GM13976 (cell line): ENCODE measurements at regions not wholly inside any gene's neighbourhood (a gene's known extent, or its start where the extent isn't known, plus 50 kb on each side); places are given as distances from the start of the nearest gene placed in this dataset.

Source experiments
- DNase-seq: peaks from one replicate; pipeline ENCODE4 v3.0.0; 2012; ENCODE audit warnings: low spot score
- in situ Hi-C: fragments of 300-500 bp; cut with MboI; formaldehyde crosslinking; loops from one replicate; pipeline ENCODE4 v1.12.0; 2022; ENCODE audit warnings: low sequenced_read_pairs, mixed read lengths, inconsistent platforms; ENCODE audit not compliant: unreplicated experiment
- TF ChIP-seq, protein P1 (sequence below): IDR thresholded peaks from 2 replicates; pipeline ENCODE4 v1.5.1; 2012; ENCODE audit warnings: borderline replicate concordance, mild to moderate bottlenecking; ENCODE audit not compliant: insufficient read depth; ENCODE audit errors: extremely low read depth, missing control alignments, control extremely low read depth

DNA sequence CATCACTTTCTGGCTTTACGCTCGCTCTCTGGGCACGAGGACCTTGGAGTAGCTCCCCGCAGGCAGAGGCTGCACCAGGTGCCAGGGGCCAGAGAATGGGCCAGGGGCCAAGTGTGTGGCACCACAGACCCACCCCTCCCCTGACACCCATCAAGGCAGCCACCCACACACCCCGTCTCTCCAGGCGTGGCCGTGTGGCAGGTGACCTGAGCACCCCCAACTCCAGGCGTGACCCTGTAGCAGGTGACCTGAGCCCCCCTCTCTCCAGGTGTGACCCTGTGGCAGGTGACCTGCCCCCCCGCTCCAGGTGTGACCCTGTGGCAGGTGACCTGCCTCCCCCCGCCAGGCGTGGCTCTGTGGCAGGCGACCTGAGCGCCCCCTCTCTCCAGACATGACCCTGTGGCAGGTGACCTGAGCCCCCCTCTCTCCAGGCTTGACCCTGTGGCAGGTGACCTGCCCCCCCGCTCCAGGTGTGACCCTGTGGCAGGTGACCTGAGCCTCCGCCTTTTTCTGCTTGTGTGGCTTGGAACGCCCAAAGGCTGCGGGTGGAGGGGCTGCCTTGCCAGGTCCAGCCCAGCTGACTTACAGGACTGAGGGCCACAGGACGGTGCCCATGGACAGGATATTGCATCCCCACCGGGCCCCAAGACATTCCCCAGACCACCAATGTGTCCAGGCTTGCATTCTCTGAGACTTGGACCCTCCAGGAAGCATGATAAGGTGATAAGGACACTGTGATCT, 667.2 kb downstream of the BRD1 start:
- TF ChIP-seq, protein P1, sequence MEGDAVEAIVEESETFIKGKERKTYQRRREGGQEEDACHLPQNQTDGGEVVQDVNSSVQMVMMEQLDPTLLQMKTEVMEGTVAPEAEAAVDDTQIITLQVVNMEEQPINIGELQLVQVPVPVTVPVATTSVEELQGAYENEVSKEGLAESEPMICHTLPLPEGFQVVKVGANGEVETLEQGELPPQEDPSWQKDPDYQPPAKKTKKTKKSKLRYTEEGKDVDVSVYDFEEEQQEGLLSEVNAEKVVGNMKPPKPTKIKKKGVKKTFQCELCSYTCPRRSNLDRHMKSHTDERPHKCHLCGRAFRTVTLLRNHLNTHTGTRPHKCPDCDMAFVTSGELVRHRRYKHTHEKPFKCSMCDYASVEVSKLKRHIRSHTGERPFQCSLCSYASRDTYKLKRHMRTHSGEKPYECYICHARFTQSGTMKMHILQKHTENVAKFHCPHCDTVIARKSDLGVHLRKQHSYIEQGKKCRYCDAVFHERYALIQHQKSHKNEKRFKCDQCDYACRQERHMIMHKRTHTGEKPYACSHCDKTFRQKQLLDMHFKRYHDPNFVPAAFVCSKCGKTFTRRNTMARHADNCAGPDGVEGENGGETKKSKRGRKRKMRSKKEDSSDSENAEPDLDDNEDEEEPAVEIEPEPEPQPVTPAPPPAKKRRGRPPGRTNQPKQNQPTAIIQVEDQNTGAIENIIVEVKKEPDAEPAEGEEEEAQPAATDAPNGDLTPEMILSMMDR = no peak
- in situ Hi-C loops = no loop called here
- DNase-seq = no peak

DNA sequence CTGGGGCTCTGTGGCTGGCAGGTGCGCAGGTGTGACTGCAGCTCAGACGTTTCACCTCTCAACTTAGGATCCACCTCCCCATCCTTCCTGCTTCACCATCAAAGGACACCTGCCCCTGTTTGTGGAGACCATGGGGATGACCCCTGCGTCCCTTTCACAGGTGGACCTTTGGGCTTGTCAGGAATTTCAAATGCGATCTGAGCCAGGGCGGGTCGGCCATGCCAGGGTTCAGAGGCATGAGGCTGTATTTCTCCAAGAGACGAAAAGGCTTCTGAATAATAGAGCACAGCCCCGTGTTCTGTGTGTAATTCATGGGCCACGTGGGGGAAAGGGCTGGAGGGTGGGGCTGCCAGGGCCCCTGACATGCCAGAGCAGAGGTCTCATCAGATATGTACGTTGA, 668.0 kb downstream of the BRD1 start:
- DNase-seq = no peak
- in situ Hi-C loops = no loop called here
- TF ChIP-seq, protein P1 = no peak

DNA sequence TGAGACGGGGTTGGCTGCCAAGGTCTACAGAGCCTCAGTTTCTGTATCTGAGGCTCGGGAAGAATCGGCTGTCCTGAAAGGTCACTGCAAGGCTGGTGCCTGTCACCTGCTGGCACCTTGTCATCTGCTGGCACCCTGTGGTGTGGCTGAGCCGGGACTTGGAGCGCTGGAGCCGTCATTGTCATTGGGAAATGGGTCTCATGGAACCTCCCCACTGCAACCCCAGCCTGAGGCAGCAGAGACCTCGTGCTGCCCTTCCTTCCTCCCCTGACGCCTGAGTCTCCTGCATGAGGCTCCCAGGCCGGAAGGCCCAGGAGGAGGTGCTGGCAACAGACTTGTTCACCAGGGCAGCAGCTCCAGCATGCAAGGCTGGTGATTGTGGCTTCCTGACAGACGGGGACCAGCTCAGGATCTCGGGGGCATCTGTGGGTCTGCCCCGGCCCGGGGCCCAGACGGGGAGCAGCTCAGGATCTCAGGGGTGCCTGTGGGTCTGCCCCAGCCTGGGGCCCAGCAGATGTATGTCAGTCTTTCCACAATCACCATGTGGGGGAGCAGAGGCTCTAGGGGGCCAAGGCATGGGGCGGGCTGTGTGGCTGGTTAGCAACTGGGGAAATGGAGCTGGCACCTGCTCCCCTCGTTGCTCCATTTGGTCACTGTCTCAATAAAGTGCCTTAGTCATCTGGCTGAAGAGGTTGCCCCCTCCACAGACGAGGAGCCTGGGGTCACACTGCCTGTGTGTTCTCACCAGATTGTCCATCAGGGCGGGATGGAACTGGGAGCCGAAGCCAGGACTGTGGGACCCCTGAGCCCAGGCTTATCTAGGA, 668.7 kb downstream of the BRD1 start:
- TF ChIP-seq, protein P1 = no peak
- DNase-seq = peak; percentile 18
- in situ Hi-C loops = no loop called here

DNA sequence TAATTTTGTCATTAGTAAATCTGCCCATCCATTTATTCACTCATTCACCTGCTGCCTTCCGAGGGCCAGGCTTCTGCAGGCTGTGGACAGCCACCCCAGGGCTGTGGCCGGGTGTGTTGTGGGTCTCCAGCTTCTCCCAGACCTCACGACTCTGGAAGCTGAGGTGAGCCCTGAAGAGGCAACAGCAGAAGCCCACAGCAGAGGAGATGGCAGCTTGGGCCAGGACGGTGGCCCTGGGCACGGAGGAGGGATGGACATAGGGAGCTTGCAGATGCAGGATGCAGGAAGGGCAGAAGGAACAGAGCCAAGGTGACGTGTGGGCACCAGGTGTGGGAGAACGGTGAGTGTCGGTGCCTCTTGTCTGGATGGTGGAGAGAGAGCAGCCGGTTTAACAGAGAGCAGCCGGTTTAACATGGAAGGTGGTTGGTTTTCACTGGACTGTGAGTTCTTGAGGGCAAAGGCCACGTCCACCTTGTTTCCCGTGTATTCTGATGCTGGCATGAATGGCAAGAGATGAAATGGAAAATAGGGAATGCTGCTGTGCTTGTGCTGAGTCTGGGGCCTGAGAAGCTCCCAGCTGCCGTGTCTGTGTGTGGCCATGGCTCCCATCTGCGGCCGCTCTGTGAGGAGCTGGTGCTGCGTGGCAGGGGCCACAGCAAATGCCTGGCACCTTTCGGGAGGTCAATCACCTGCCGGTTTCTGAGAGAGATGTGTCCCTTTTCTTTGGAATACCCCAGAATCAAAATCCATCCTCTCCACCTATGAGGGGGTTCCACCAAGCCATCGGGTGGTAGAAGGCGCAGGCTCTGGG, 669.9 kb downstream of the BRD1 start:
- no peak for DNase-seq
- in situ Hi-C loops = no loop called here
- TF ChIP-seq, protein P1 = no peak

DNA sequence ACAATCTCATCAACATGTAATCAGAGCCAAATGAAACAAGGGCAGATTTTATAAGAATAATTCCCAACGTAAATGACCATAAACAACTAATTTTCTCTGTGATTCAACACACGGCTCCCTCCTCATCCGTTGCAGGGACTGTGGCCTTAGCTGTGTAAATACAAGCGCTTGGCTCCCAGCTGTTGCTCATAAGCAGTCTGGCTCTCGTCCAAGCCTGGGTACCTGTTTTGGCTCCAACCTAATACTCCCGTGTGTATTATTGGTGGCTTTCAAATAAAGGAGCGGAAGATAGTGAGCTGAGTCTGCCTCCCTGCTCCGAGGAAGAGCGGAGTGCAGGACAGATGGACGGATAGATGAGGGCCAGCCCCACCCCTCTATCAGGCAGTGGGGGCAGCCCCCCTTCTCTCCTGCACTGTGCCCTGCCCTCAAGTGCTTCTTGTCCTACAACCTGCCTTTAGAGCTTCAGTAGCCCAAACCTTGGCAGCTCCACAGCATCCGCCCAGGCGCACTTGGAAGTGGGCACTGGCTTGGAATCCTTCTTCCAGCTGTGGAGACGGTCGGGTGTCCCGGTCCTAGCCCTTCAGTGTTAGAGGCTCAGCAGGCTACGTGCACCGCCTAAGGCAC, 670.9 kb downstream of the BRD1 start:
- DNase-seq = no peak
- TF ChIP-seq, protein P1 = no peak
- in situ Hi-C loops = no loop called here
